Sigmoid colon (tissue), 6 donors: ENCODE measurements at regions not wholly inside any gene's neighbourhood (a gene's known extent, or its start where the extent isn't known, plus 50 kb on each side); places are given as distances from the start of the nearest gene placed in this dataset.

Experiments used
- DNase-seq: peaks from one replicate; pipeline ENCODE4 v3.0.0-alpha.2; 2019
- H3K27ac ChIP-seq, 4 donors: fragments of 200-600 bp; sonication (generic); one replicate each; pipeline ENCODE4 v1.5.1; 2016 to 2019; ENCODE audit warnings: mild to moderate bottlenecking in 1 of 4
- H3K27me3 ChIP-seq, 3 donors: fragments of 200-600 bp; sonication (generic); one replicate each; pipeline ENCODE4 v1.5.1; 2019; ENCODE audit warnings: mild to moderate bottlenecking in 1 of 3
- H3K36me3 ChIP-seq, 4 donors: fragments of 200-600 bp; sonication (generic); one replicate each; pipeline ENCODE4 v1.5.1; 2016 to 2019
- H3K4me1 ChIP-seq, 4 donors: fragments of 200-600 bp; sonication (generic); one replicate each; pipeline ENCODE4 v1.5.1; 2017 to 2019
- H3K4me3 ChIP-seq, 4 donors: fragments of 200-600 bp; sonication (generic); one replicate each; pipeline ENCODE4 v1.5.1; 2017 to 2019; ENCODE audit warnings: mild to moderate bottlenecking in 2 of 4, moderate library complexity in 1 of 4
- H3K9me3 ChIP-seq, 4 donors: fragments of 200-600 bp in 3 of 4; sonication (generic) in 3 of 4; one replicate each; pipeline versions ENCODE4 v1.5.1 to v1.6.1; 2013 to 2019
- CTCF ChIP-seq, 4 experiments: fragments of 450-650 bp in 3 of 4; fragments of 200-600 bp in 1 of 4; IDR thresholded peaks; one replicate each; pipeline ENCODE4 v1.5.1; 2016 to 2019; ENCODE audit warnings: antibody characterized with exemption in 4 of 4, mild to moderate bottlenecking in 3 of 4, moderate library complexity in 2 of 4
- EP300 ChIP-seq, 4 donors: sonication (generic); formaldehyde crosslinking; IDR thresholded peaks; one replicate each; pipeline ENCODE4 v1.6.1; 2017; ENCODE audit warnings: antibody characterized with exemption in 4 of 4
- POLR2A ChIP-seq, 2 donors: fragments of 450-650 bp; IDR thresholded peaks; one replicate each; pipeline ENCODE4 v1.6.1; 2016; ENCODE audit warnings: antibody characterized with exemption in 2 of 2, mild to moderate bottlenecking in 2 of 2, moderate library complexity in 2 of 2
- POLR2AphosphoS5 ChIP-seq, 4 donors: sonication (generic); formaldehyde crosslinking; IDR thresholded peaks; one replicate each; pipeline ENCODE4 v1.6.1; 2017; ENCODE audit warnings: antibody characterized with exemption in 4 of 4
- WGBS, 2 donors: extraction: QIAGEN DNeasy Blood & Tissue Kit; methylation state at CpG; one replicate each; pipeline ENCODE4 v1.1.7; 2013; 5-methylcytosine and 5-hydroxymethylcytosine counted together
- intact Hi-C: fragments of 100-400 bp; cut with DNase I; formaldehyde crosslinking; loops from one replicate; pipeline ENCODE4 v1.15.1; 2023
- donor health status: healthy with polysubstance abuse.
- donor health status: healthy.

- WGBS, 2 donors, result 33 to 62% methylated on average over 1 of the region's 1 CpG
- no peak for DNase-seq
- H3K27ac ChIP-seq, result no peak overlapping the region
- no peak overlapping the region for H3K4me3 ChIP-seq
- H3K9me3 ChIP-seq, result no peaks in the 10 kb centered on the region
- no peaks in the 10 kb centered on the region for H3K36me3 ChIP-seq
- H3K4me1 ChIP-seq, result no peaks in the 10 kb centered on the region
- H3K27me3 ChIP-seq, result no peaks in the 10 kb centered on the region
- TF ChIP-seq POLR2AphosphoS5 (IDR thresholded peaks at IDR 0.05) (no peak), POLR2A (IDR thresholded peaks at IDR 0.05) (no peak), CTCF (IDR thresholded peaks at IDR 0.05) (no peak), EP300 (IDR thresholded peaks at IDR 0.05) (no peak)
- intact Hi-C loops, result no loop called here
These were observed 197.1 kb downstream of the HIPK3 start for GRCh38 chr11:33454264-33454663.

- no peaks in the 10 kb centered on the region for H3K36me3 ChIP-seq
- no peak for TF ChIP-seq POLR2A (IDR thresholded peaks at IDR 0.05)
- no peak for TF ChIP-seq EP300 (IDR thresholded peaks at IDR 0.05)
- no peak for TF ChIP-seq POLR2AphosphoS5 (IDR thresholded peaks at IDR 0.05)
- TF ChIP-seq CTCF (IDR thresholded peaks at IDR 0.05), result no peak
- WGBS, 2 donors, result 85 to 92% methylated on average over 3 of the region's 3 CpGs
- H3K27ac ChIP-seq, result no peak overlapping the region
- H3K4me1 ChIP-seq, result no peaks in the 10 kb centered on the region
- no peak overlapping the region for H3K4me3 ChIP-seq
- intact Hi-C loops, result loop anchor here (2.0 kb wide), 1 partner anchor 54 kb away; no protein-coding TSS in a partner anchor
- DNase-seq, result no peak
- H3K9me3 ChIP-seq, result no peaks in the 10 kb centered on the region
- no peaks in the 10 kb centered on the region for H3K27me3 ChIP-seq
These were observed 195.8 kb downstream of the HIPK3 start for GRCh38 chr11:33452836-33453624.

GRCh38 chr11:33451364-33451763 is 194.2 kb downstream of the HIPK3 start:
- Histone ChIP-seq H3K36me3 (no peaks in the 10 kb centered on the region), H3K9me3 (no peaks in the 10 kb centered on the region), H3K27me3 (no peaks in the 10 kb centered on the region), H3K27ac (no peak overlapping the region), H3K4me3 (no peak overlapping the region), H3K4me1 (no peaks in the 10 kb centered on the region)
- WGBS, 2 donors, result 14 to 43% methylated on average over 2 of the region's 2 CpGs
- no peak for DNase-seq
- intact Hi-C loops, result no loop called here
- TF ChIP-seq POLR2AphosphoS5 (IDR thresholded peaks at IDR 0.05) (no peak), EP300 (IDR thresholded peaks at IDR 0.05) (no peak), CTCF (IDR thresholded peaks at IDR 0.05) (no peak), POLR2A (IDR thresholded peaks at IDR 0.05) (no peak)

GRCh38 chr11:33449798-33450197 is 192.6 kb downstream of the HIPK3 start:
- intact Hi-C loops, result no loop called here

More at GRCh38 chr11:33449798-33450197, 192.6 kb downstream of the HIPK3 start:
- no peak for DNase-seq
- no peak overlapping the region for H3K27ac ChIP-seq
- H3K9me3 ChIP-seq, result no peaks in the 10 kb centered on the region
- no peak for TF ChIP-seq EP300 (IDR thresholded peaks at IDR 0.05)
- TF ChIP-seq POLR2AphosphoS5 (IDR thresholded peaks at IDR 0.05), result no peak
- TF ChIP-seq POLR2A (IDR thresholded peaks at IDR 0.05), result no peak
- no peak for TF ChIP-seq CTCF (IDR thresholded peaks at IDR 0.05)
- no peak overlapping the region for H3K4me3 ChIP-seq
- no peaks in the 10 kb centered on the region for H3K4me1 ChIP-seq
- H3K27me3 ChIP-seq, result no peaks in the 10 kb centered on the region
- H3K36me3 ChIP-seq, result no peaks in the 10 kb centered on the region
- 58 to 76% methylated on average over 3 of the region's 3 CpGs for WGBS, 2 donors
